Ovary (tissue), 7 donors: ENCODE measurements at regions not wholly inside any gene's neighbourhood (a gene's known extent, or its start where the extent isn't known, plus 50 kb on each side); places are given as distances from the start of the nearest gene placed in this dataset.

Source experiments
- DNase-seq, 5 donors: peaks; one replicate each; pipeline ENCODE4 v3.0.0-alpha.2; 2019 to 2020
- H3K27ac ChIP-seq, 2 donors: fragments of 200-600 bp; one replicate each; pipeline versions ENCODE4 v1.5.1 to v1.8.0; 2019 to 2022
- H3K27me3 ChIP-seq: fragments of 200-600 bp; one replicate; pipeline ENCODE4 v1.8.0; 2022
- H3K36me3 ChIP-seq: fragments of 200-600 bp; sonication (generic); one replicate; pipeline ENCODE4 v1.5.1; 2019
- H3K4me1 ChIP-seq: one replicate; pipeline ENCODE4 v1.8.1; 2013; ENCODE audit warnings: mild to moderate bottlenecking, moderate library complexity; ENCODE audit not compliant: insufficient read depth
- H3K4me3 ChIP-seq: fragments of 200-600 bp; sonication (generic); one replicate; pipeline ENCODE4 v1.5.1; 2017
- H3K9me3 ChIP-seq, 2 donors: fragments of 200-600 bp in 1 of 2; sonication (generic) in 1 of 2; one replicate each; pipeline versions ENCODE4 v1.5.1 to v1.8.1; 2013 to 2019; ENCODE audit warnings: mild to moderate bottlenecking in 1 of 2, moderate library complexity in 1 of 2
- CTCF ChIP-seq, 3 donors: fragments of 450-650 bp in 2 of 3; fragments of 200-600 bp in 1 of 3; IDR thresholded peaks; one replicate each; pipeline versions ENCODE4 v1.5.1 to v1.8.0; 2016 to 2022; ENCODE audit warnings: antibody characterized with exemption in 3 of 3, mild to moderate bottlenecking in 1 of 3
- EP300 ChIP-seq: sonication (generic); formaldehyde crosslinking; IDR thresholded peaks from one replicate; pipeline ENCODE4 v1.6.1; 2017; ENCODE audit warnings: antibody characterized with exemption
- POLR2A ChIP-seq: fragments of 450-650 bp; IDR thresholded peaks from one replicate; pipeline ENCODE4 v1.6.1; 2017; ENCODE audit warnings: antibody characterized with exemption, mild to moderate bottlenecking, moderate library complexity
- WGBS, 3 donors: extraction: QIAGEN DNeasy Blood & Tissue Kit in 1 of 3; methylation state at CpG; one replicate each; pipeline versions ENCODE4 v1.1.5 to v1.1.7; 2013 to 2017; 5-methylcytosine and 5-hydroxymethylcytosine counted together
- intact Hi-C, 4 donors: fragments of 100-400 bp; cut with DNase I; formaldehyde crosslinking; loops; one replicate each; pipeline versions ENCODE4 v1.11.0 to v1.15.1; 2022 to 2023
- donor health status: DM: no; HTN: no; CAD: no; lungs with moderate emphysema.
- donor health status: DM: no; HTN: no; CAD: no.
- donor health status: Bipolar disorder and iron deficiency.
- donor health status: DM: no; HTN: no; CAD: no.
- donor health status: DM: yes; HTN: yes; CAD: no.

DNA sequence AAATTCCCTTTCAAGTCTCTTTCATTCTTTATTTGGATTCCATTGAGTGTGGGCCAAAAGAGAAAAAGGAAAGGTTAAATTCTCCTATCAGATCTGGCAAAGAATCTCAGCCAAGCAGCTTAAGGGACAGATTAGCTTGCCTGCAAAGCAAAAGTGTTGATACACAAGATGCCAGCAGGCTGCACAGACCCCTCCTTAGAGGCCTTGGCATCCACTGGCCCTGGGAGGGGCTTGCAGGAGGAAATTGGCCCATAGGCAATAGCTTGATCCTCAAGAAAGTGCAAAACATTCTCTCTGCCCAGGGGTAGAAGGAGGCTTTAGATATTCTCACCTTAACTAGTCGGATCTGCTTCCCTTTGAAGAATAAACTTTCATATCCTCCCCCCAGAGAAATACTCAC, 300.4 kb upstream of the CPEB2 start:
- peaks cover 1% of the 10 kb centered on the region for H3K4me1 ChIP-seq
- no peaks in the 10 kb centered on the region for H3K27me3 ChIP-seq
- no peaks in the 10 kb centered on the region for H3K36me3 ChIP-seq
- no peak for DNase-seq
- H3K4me3 ChIP-seq = no peak overlapping the region
- no peaks in the 10 kb centered on the region for H3K9me3 ChIP-seq
- intact Hi-C loops = no loop called here
- 58 to 83% (median 60%) methylated on average over 1 of the region's 1 CpG for whole genome bisulfite sequencing, 3 donors
- TF ChIP-seq EP300 (no peak), CTCF (IDR thresholded peaks at IDR 0.05) (no peak), POLR2A (no peak)
- no peak overlapping the region for H3K27ac ChIP-seq

- Histone ChIP-seq H3K9me3 (no peaks in the 10 kb centered on the region), H3K27me3 (no peaks in the 10 kb centered on the region), H3K4me3 (no peak overlapping the region), H3K4me1 (no peaks in the 10 kb centered on the region), H3K27ac (no peak overlapping the region), H3K36me3 (no peaks in the 10 kb centered on the region)
- TF ChIP-seq CTCF (IDR thresholded peaks at IDR 0.05) (no peak), POLR2A (no peak), EP300 (no peak)
- intact Hi-C loops = no loop called here
- DNase-seq = no peak
Measured at GRCh38 chr4:14708574-14708973, 293.7 kb upstream of the CPEB2 start.

GRCh38 chr4:14711259-14711658, 291.0 kb upstream of the CPEB2 start:
- no peak for DNase-seq
- WGBS, 3 donors = 70 to 71% (median 70%) methylated on average over 4 of the region's 4 CpGs
- no peak overlapping the region for H3K27ac ChIP-seq
- no peak overlapping the region for H3K4me3 ChIP-seq
- no peaks in the 10 kb centered on the region for H3K27me3 ChIP-seq
- no peaks in the 10 kb centered on the region for H3K36me3 ChIP-seq
- intact Hi-C loops = no loop called here
- no peaks in the 10 kb centered on the region for H3K9me3 ChIP-seq
- no peaks in the 10 kb centered on the region for H3K4me1 ChIP-seq
- TF ChIP-seq POLR2A (no peak), CTCF (IDR thresholded peaks at IDR 0.05) (no peak), EP300 (no peak)

GRCh38 chr4:14716691-14717090, 285.6 kb upstream of the CPEB2 start:
- Histone ChIP-seq H3K4me3 (no peak overlapping the region), H3K27me3 (no peaks in the 10 kb centered on the region), H3K4me1 (no peaks in the 10 kb centered on the region), H3K9me3 (no peaks in the 10 kb centered on the region), H3K36me3 (no peaks in the 10 kb centered on the region), H3K27ac (no peak overlapping the region)
- 79 to 83% (median 83%) methylated on average over 6 of the region's 6 CpGs for WGBS, 3 donors
- TF ChIP-seq CTCF (IDR thresholded peaks at IDR 0.05) (no peak), EP300 (no peak), POLR2A (no peak)
- DNase-seq = no peak
- intact Hi-C loops = no loop called here

DNA sequence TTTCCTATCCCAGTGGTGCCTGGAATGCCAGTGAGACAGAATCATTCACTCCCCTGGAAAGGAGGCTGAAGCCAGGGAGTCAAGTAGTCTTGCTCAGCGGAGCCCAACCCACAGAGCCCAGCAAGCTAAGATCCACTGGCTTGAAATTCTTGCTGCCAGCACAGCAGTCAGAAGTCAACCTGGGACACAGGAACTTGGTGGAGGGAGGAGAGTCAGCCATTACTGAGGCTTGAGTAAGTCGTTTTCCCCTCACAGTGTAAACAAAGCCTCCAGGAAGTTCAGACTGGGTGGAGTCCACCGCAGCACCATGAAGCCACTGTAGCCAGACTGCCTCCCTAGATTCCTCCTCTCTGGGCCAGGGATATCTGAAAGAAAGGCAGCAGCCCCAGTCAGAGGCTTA, 283.2 kb upstream of the CPEB2 start:
- H3K9me3 ChIP-seq = no peaks in the 10 kb centered on the region
- no peak for DNase-seq
- no peaks in the 10 kb centered on the region for H3K36me3 ChIP-seq
- H3K4me1 ChIP-seq = no peaks in the 10 kb centered on the region
- WGBS, 3 donors = 55 to 65% (median 55%) methylated on average over 3 of the region's 3 CpGs
- TF ChIP-seq EP300 (no peak), POLR2A (no peak), CTCF (IDR thresholded peaks at IDR 0.05) (no peak)
- H3K27me3 ChIP-seq = no peaks in the 10 kb centered on the region
- no peak overlapping the region for H3K4me3 ChIP-seq
- intact Hi-C loops = no loop called here
- no peak overlapping the region for H3K27ac ChIP-seq
